Renal cortex interstitium (tissue), 11 donors: ENCODE measurements at regions not wholly inside any gene's neighbourhood (a gene's known extent, or its start where the extent isn't known, plus 50 kb on each side); places are given as distances from the start of the nearest gene placed in this dataset.
"Not testable (repeated sequence)": the region's sequence is repeated elsewhere in the genome, so short reads cannot be mapped to it uniquely, and the experiment has no call there.

Source experiments
- DNase-seq, 11 donors: peaks; one replicate each; pipeline ENCODE4 v3.0.0-alpha.2; 2013; ENCODE audit warnings: low read depth in 9 of 11, low spot score in 4 of 11; ENCODE audit errors: extremely low read depth in 1 of 11

- no peak for DNase-seq
Measured at GRCh38 chr16:5781436-5781835, 683.8 kb upstream of the EEF2KMT start.

- no peak for DNase-seq
Measured at GRCh38 chr16:5776876-5777275, 679.3 kb upstream of the EEF2KMT start.

- DNase-seq = no peak
Measured at GRCh38 chr16:5775916-5776315, 678.3 kb upstream of the EEF2KMT start.

GRCh38 chr16:5770118-5770517, 672.5 kb upstream of the EEF2KMT start:
- no peak for DNase-seq

GRCh38 chr16:5769513-5769912, 671.9 kb upstream of the EEF2KMT start:
- no peak for DNase-seq

- no peak for DNase-seq
Measured at GRCh38 chr16:5768445-5768844, 670.9 kb upstream of the EEF2KMT start.

- no peak for DNase-seq
Measured at GRCh38 chr16:5763176-5763575, 665.6 kb upstream of the EEF2KMT start.

- DNase-seq = no peak
Measured at GRCh38 chr16:5762362-5762761, 664.8 kb upstream of the EEF2KMT start.

GRCh38 chr16:5761592-5761991, 664.0 kb upstream of the EEF2KMT start:
- DNase-seq = no peak

- DNase-seq = no peak
Measured at GRCh38 chr16:5758281-5758680, 660.7 kb upstream of the EEF2KMT start.

GRCh38 chr16:5756969-5757368, 659.4 kb upstream of the EEF2KMT start:
- no peak for DNase-seq

- DNase-seq = no peak
Measured at GRCh38 chr16:5753381-5753780, 655.8 kb upstream of the EEF2KMT start.

- no peak for DNase-seq
Measured at GRCh38 chr16:5751216-5751615, 653.6 kb upstream of the EEF2KMT start.

GRCh38 chr16:5750439-5750838, 652.8 kb upstream of the EEF2KMT start:
- not testable (repeated sequence) for DNase-seq

- peak in 5 of 11 donors; percentile 3 to 12 (median 7) for DNase-seq
Measured at GRCh38 chr16:5738586-5738985, 641.0 kb upstream of the EEF2KMT start.

GRCh38 chr16:5736209-5736930, 638.8 kb upstream of the EEF2KMT start:
- DNase-seq = no peak

GRCh38 chr16:5735444-5735843, 637.8 kb upstream of the EEF2KMT start:
- DNase-seq = no peak

- no peak for DNase-seq
Measured at GRCh38 chr16:5730783-5731182, 633.2 kb upstream of the EEF2KMT start.

GRCh38 chr16:5722116-5722619, 624.6 kb upstream of the EEF2KMT start:
- DNase-seq = no peak

- no peak for DNase-seq
Measured at GRCh38 chr16:5715155-5715554, 617.6 kb upstream of the EEF2KMT start.

- peak; percentile 15 to 60 (median 40) for DNase-seq
Measured at GRCh38 chr16:5709889-5710288, 612.3 kb upstream of the EEF2KMT start.
